SK-N-SH (cell line): ENCODE measurements at regions not wholly inside any gene's neighbourhood (a gene's known extent, or its start where the extent isn't known, plus 50 kb on each side); places are given as distances from the start of the nearest gene placed in this dataset.

Experiments
- CHD2 ChIP-seq: fragments of 150-350 bp; IDR thresholded peaks from 2 replicates; pipeline ENCODE4 v1.6.1; 2018; ENCODE audit warnings: low read length; ENCODE audit not compliant: partially characterized antibody
- CTCF ChIP-seq: fragments of 200-600 bp; sonication (generic); IDR thresholded peaks from 2 replicates; pipeline ENCODE4 v1.6.1; 2017; ENCODE audit warnings: antibody characterized with exemption, mild to moderate bottlenecking, moderate library complexity
- ELF1 ChIP-seq: IDR thresholded peaks from 2 replicates; pipeline ENCODE4 v1.4.0; 2012
- GABPA ChIP-seq: IDR thresholded peaks from 2 replicates; pipeline ENCODE4 v1.4.0; 2012; ENCODE audit warnings: low read depth, mild to moderate bottlenecking
- MAX ChIP-seq: IDR thresholded peaks from 2 replicates; pipeline ENCODE4 v1.4.0; 2012; ENCODE audit warnings: low read depth
- POLR2AphosphoS5 ChIP-seq: IDR thresholded peaks from 2 replicates; pipeline ENCODE4 v1.6.1; 2012; ENCODE audit warnings: low read depth, low read length
- RAD21 ChIP-seq: IDR thresholded peaks from 2 replicates; pipeline ENCODE4 v1.6.1; 2012; ENCODE audit warnings: mild to moderate bottlenecking, low read length
- RFX5 ChIP-seq: IDR thresholded peaks from 2 replicates; pipeline ENCODE4 v1.6.1; 2012; ENCODE audit warnings: mild to moderate bottlenecking, improper control_type of control experiment, low read length
- RXRA ChIP-seq: IDR thresholded peaks from 2 replicates; pipeline ENCODE4 v1.4.0; 2012; ENCODE audit warnings: low read depth, mild to moderate bottlenecking, borderline replicate concordance
- SMC3 ChIP-seq: IDR thresholded peaks from 2 replicates; pipeline ENCODE4 v1.6.1; 2012; ENCODE audit warnings: low read depth, low read length, improper control_type of control experiment
- TAF1 ChIP-seq: IDR thresholded peaks from 2 replicates; pipeline ENCODE4 v1.6.1; 2012; ENCODE audit warnings: low read depth, mild to moderate bottlenecking, low read length, moderate library complexity, borderline replicate concordance
- ZBTB33 ChIP-seq: IDR thresholded peaks from 2 replicates; pipeline ENCODE4 v1.4.0; 2012; ENCODE audit warnings: low read depth, borderline replicate concordance

- TF ChIP-seq ELF1 (no peak), CTCF (no peak), RXRA (no peak), TAF1 (no peak), RFX5 (no peak), CHD2 (no peak), POLR2AphosphoS5 (no peak), GABPA (no peak), MAX (no peak), ZBTB33 (no peak), SMC3 (no peak), RAD21 (no peak)
Measured at GRCh38 chr6:126553854-126554253, 213.9 kb downstream of the CENPW start.
